Keratinocyte (primary cell): ENCODE measurements at regions not wholly inside any gene's neighbourhood (a gene's known extent, or its start where the extent isn't known, plus 50 kb on each side); places are given as distances from the start of the nearest gene placed in this dataset.

ENCODE experiments used
- DNase-seq: peaks from one replicate; pipeline ENCODE4 v3.0.0-alpha.2; 2011; ENCODE audit warnings: low read depth, missing footprints, low spot score
- FAIRE-seq: peaks from 2 replicates; lab custom pipeline; 2011; peaks lifted over from hg19 to GRCh38; lab: Jason Lieb, UNC
- H2AFZ ChIP-seq: 2 replicates; pipeline ENCODE4 v1.6.0; 2012; ENCODE audit warnings: low read length, control low read depth, inconsistent platforms; ENCODE audit not compliant: control insufficient read depth
- H3K27ac ChIP-seq: 2 replicates; pipeline ENCODE4 v1.5.1; 2011; ENCODE audit warnings: low read length; ENCODE audit not compliant: control insufficient read depth, insufficient read depth
- H3K27me3 ChIP-seq: 3 replicates; pipeline ENCODE4 v1.6.0; 2011; ENCODE audit warnings: low read length; ENCODE audit not compliant: control insufficient read depth, insufficient read depth; ENCODE audit errors: extremely low read depth
- H3K36me3 ChIP-seq, 2 experiments: 2 replicates in 1 of 2; 3 replicates in 1 of 2; pipeline ENCODE4 v1.5.1; 2011; ENCODE audit warnings: low read length in 2 of 2, mild to moderate bottlenecking in 1 of 2; ENCODE audit not compliant: control insufficient read depth in 2 of 2, insufficient read depth in 2 of 2; ENCODE audit errors: extremely low read depth in 1 of 2
- H3K4me1 ChIP-seq: 3 replicates; pipeline ENCODE4 v1.5.1; 2011; ENCODE audit warnings: low read length; ENCODE audit not compliant: control insufficient read depth, insufficient read depth; ENCODE audit errors: extremely low read depth
- H3K4me2 ChIP-seq: 3 replicates; pipeline ENCODE4 v1.6.0; 2011; ENCODE audit warnings: low read depth, low read length; ENCODE audit not compliant: control insufficient read depth, insufficient read depth; ENCODE audit errors: extremely low read depth
- H3K4me3 ChIP-seq, 3 experiments: fragments of 200-600 bp in 1 of 3; sonication (generic) in 1 of 3; 2 replicates in 2 of 3; 3 replicates in 1 of 3; pipeline ENCODE4 v1.5.1; 2011 to 2016; ENCODE audit warnings: low read length in 3 of 3, mild to moderate bottlenecking in 3 of 3, control low read depth in 2 of 3, inconsistent platforms in 1 of 3, low read depth in 1 of 3, mixed read lengths in 1 of 3, mixed run types in 1 of 3, moderate library complexity in 1 of 3; ENCODE audit not compliant: control insufficient read depth in 2 of 3, insufficient read depth in 2 of 3; ENCODE audit errors: extremely low read depth in 1 of 3
- H3K79me2 ChIP-seq: 2 replicates; pipeline ENCODE4 v1.6.0; 2012; ENCODE audit warnings: low read length; ENCODE audit not compliant: control insufficient read depth, insufficient read depth
- H3K9ac ChIP-seq: 3 replicates; pipeline ENCODE4 v1.6.0; 2011; ENCODE audit warnings: low read length; ENCODE audit not compliant: control insufficient read depth, insufficient read depth; ENCODE audit errors: extremely low read depth
- H3K9me1 ChIP-seq: 3 replicates; pipeline ENCODE4 v1.6.0; 2011; ENCODE audit warnings: low read length; ENCODE audit not compliant: control insufficient read depth, insufficient read depth; ENCODE audit errors: extremely low read depth
- H3K9me3 ChIP-seq: 2 replicates; pipeline ENCODE4 v1.5.1; 2012; ENCODE audit warnings: low read depth, low read length; ENCODE audit not compliant: control insufficient read depth
- H4K20me1 ChIP-seq: 3 replicates; pipeline ENCODE4 v1.6.0; 2011; ENCODE audit warnings: low read length; ENCODE audit not compliant: control insufficient read depth, insufficient read depth; ENCODE audit errors: extremely low read depth
- CTCF ChIP-seq, 3 experiments: IDR thresholded peaks in 1 of 3; conservative IDR thresholded peaks in 1 of 3; optimal IDR thresholded peaks in 1 of 3; 2 replicates in 2 of 3; 3 replicates in 1 of 3; pipeline versions ENCODE3 to v1.5.1; 2011; ENCODE audit warnings: low read length in 3 of 3, mild to moderate bottlenecking in 3 of 3, moderate library complexity in 2 of 3, control low read depth in 1 of 3, inconsistent platforms in 1 of 3; ENCODE audit not compliant: insufficient read depth in 2 of 3; ENCODE audit errors: extremely low read depth in 1 of 3
- EZH2 ChIP-seq: IDR thresholded peaks from one replicate; pipeline ENCODE4 v1.6.1; 2012; ENCODE audit warnings: inconsistent platforms, mild to moderate bottlenecking, low read length, moderate library complexity
- dilution Hi-C: fragments of 300-500 bp; cut with MboI; formaldehyde crosslinking; loops from one replicate; pipeline ENCODE4 v1.7.0; 2020; ENCODE audit warnings: low sequenced_read_pairs; ENCODE audit not compliant: extremely low pct_ligation_motif_present

- no peaks in the 10 kb centered on the region for H3K79me2 ChIP-seq
- DNase-seq = no peak
- no peaks in the 10 kb centered on the region for H3K4me1 ChIP-seq
- H3K27me3 ChIP-seq = no peaks in the 10 kb centered on the region
- TF ChIP-seq EZH2 (no peak), CTCF (optimal IDR thresholded peaks at IDR 0.05 in 1 of 3, IDR thresholded peaks at IDR 0.05 in 1 of 3, conservative IDR thresholded peaks at IDR 0.05 in 1 of 3; ENCODE audit: extremely low read depth in 1 of 3, insufficient read depth in 2 of 3, low read length in 3 of 3) (no peak)
- dilution Hi-C loops = no loop called here
- H3K27ac ChIP-seq = no peak overlapping the region
- no peaks in the 10 kb centered on the region for H3K9me3 ChIP-seq
- no peaks in the 10 kb centered on the region for H4K20me1 ChIP-seq
- H3K4me3 ChIP-seq = no peak overlapping the region
- H3K36me3 ChIP-seq = no peaks in the 10 kb centered on the region
- no peak for FAIRE-seq
- H3K4me2 ChIP-seq = no peak overlapping the region
- no peak overlapping the region for H3K9ac ChIP-seq
- no peaks in the 10 kb centered on the region for H3K9me1 ChIP-seq
- H2AFZ ChIP-seq = no peak overlapping the region
These were observed 68.4 kb upstream of the PDE5A start for GRCh38 chr4:119696963-119697362.

- TF ChIP-seq EZH2 = no peak
- no peak overlapping the region for H3K4me3 ChIP-seq
- no peaks in the 10 kb centered on the region for H3K9me1 ChIP-seq
- H2AFZ ChIP-seq = no peak overlapping the region
- dilution Hi-C loops = no loop called here
- H3K4me1 ChIP-seq = no peaks in the 10 kb centered on the region
- no peak overlapping the region for H3K9ac ChIP-seq
- no peaks in the 10 kb centered on the region for H3K36me3 ChIP-seq
- H4K20me1 ChIP-seq = no peaks in the 10 kb centered on the region
- no peaks in the 10 kb centered on the region for H3K27me3 ChIP-seq
- no peaks in the 10 kb centered on the region for H3K79me2 ChIP-seq
- no peak overlapping the region for H3K4me2 ChIP-seq
- no peak overlapping the region for H3K27ac ChIP-seq
- DNase-seq (no peak), FAIRE-seq (no peak)
- H3K9me3 ChIP-seq = no peaks in the 10 kb centered on the region
These were observed 66.6 kb upstream of the PDE5A start for GRCh38 chr4:119695216-119695615.

- DNase-seq (no peak), FAIRE-seq (no peak)
- H3K4me2 ChIP-seq = no peak overlapping the region
- H3K9me1 ChIP-seq = no peaks in the 10 kb centered on the region
- H3K27ac ChIP-seq = no peak overlapping the region
- H2AFZ ChIP-seq = no peak overlapping the region
- no peak overlapping the region for H3K9ac ChIP-seq
- H4K20me1 ChIP-seq = no peaks in the 10 kb centered on the region
- no peak overlapping the region for H3K4me3 ChIP-seq
- no peaks in the 10 kb centered on the region for H3K9me3 ChIP-seq
- H3K36me3 ChIP-seq = no peaks in the 10 kb centered on the region
- dilution Hi-C loops = no loop called here
- H3K27me3 ChIP-seq = no peaks in the 10 kb centered on the region
- H3K79me2 ChIP-seq = no peaks in the 10 kb centered on the region
- TF ChIP-seq CTCF (optimal IDR thresholded peaks at IDR 0.05 in 1 of 3, IDR thresholded peaks at IDR 0.05 in 1 of 3, conservative IDR thresholded peaks at IDR 0.05 in 1 of 3; ENCODE audit: extremely low read depth in 1 of 3, insufficient read depth in 2 of 3, low read length in 3 of 3) = no peak
- no peak for TF ChIP-seq EZH2
- no peaks in the 10 kb centered on the region for H3K4me1 ChIP-seq
These were observed 64.5 kb upstream of the PDE5A start for GRCh38 chr4:119693126-119693525.
